Activated T-helper 1 cell treated with anti-CD3 and anti-CD28 coated beads, Interleukin-12 subunit alpha, Interleukin-12 subunit beta, Interleukin-2, Interleukin-4 antibody, amounts not matched to agents 30 ng/mL and 10 ng/mL and 1 ng/mL, durations not matched to agents 14 hours and 24 hours and 36 hours (primary cell): ENCODE measurements at regions not wholly inside any gene's neighbourhood (a gene's known extent, or its start where the extent isn't known, plus 50 kb on each side); places are given as distances from the start of the nearest gene placed in this dataset.

Source experiments
- DNase-seq: peaks from one replicate; pipeline ENCODE4 v3.0.0; 2021; ENCODE audit warnings: low spot score
- H3K27ac Mint-ChIP-seq: one replicate; pipeline ENCODE4 v1.8.0; 2021; ENCODE audit warnings: mild to moderate bottlenecking, mixed read lengths
- H3K27me3 Mint-ChIP-seq: one replicate; pipeline ENCODE4 v1.8.0; 2022; ENCODE audit warnings: mild to moderate bottlenecking, moderate library complexity, mixed read lengths; ENCODE audit not compliant: insufficient read depth
- H3K36me3 Mint-ChIP-seq: one replicate; pipeline ENCODE4 v1.8.0; 2021; ENCODE audit warnings: low read depth, mixed read lengths
- H3K4me1 Mint-ChIP-seq: one replicate; pipeline ENCODE4 v1.8.0; 2021; ENCODE audit warnings: low read depth, mixed read lengths
- H3K4me3 Mint-ChIP-seq: one replicate; pipeline ENCODE4 v1.8.0; 2021; ENCODE audit warnings: mild to moderate bottlenecking, moderate library complexity, mixed read lengths
- H3K9me3 Mint-ChIP-seq: one replicate; pipeline ENCODE4 v1.8.0; 2021; ENCODE audit warnings: mixed read lengths
- intact Hi-C: fragments of 100-400 bp; cut with micrococcal nuclease; formaldehyde crosslinking; loops from one replicate; pipeline ENCODE4 v1.15.1; 2024

DNA sequence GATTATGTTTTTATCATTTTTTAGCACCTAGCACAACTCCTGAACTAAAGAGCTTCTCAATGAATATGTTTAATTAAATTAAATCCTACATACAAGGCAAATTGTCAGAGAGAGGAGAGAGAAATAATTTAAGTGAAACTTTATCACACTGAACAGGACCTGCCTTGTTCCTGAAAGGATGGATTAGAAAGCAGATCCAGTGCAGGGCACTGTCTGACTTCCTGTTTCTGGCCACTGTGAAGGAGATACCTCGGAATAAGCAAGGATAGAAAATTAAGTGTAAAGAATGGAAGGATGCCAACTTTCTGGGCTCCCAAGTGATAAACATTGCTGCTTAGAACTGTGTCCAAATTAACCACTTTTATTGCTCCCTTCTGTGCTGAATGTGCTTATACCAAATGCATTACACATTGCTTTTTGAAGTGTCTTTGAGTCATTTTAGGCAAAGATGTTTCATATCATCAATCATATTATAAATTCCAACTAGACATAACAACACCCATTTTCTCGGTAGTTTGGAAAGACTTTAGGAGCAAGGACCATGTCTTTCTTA is 89.1 kb upstream of the SPDL1 start:
- Mint-ChIP-seq H3K4me3 (no peak overlapping the region), H3K4me1 (no peaks in the 10 kb centered on the region), H3K36me3 (no peaks in the 10 kb centered on the region), H3K9me3 (no peaks in the 10 kb centered on the region), H3K27ac (no peak overlapping the region), H3K27me3 (peaks cover 4% of the 10 kb centered on the region)
- no peak for DNase-seq
- intact Hi-C loops: no loop called here

GRCh38 chr5:169474226-169474625 is 109.3 kb upstream of the SPDL1 start:
- no peak overlapping the region for H3K4me3 Mint-ChIP-seq
- H3K36me3 Mint-ChIP-seq: no peaks in the 10 kb centered on the region
- no peak overlapping the region for H3K27ac Mint-ChIP-seq
- H3K4me1 Mint-ChIP-seq: no peaks in the 10 kb centered on the region
- H3K27me3 Mint-ChIP-seq: peaks cover 13% of the 10 kb centered on the region
- no peaks in the 10 kb centered on the region for H3K9me3 Mint-ChIP-seq
- intact Hi-C loops: no loop called here
- DNase-seq: no peak

GRCh38 chr5:169472544-169472943 is 111.0 kb upstream of the SPDL1 start:
- no peak overlapping the region for H3K27ac Mint-ChIP-seq
- no peaks in the 10 kb centered on the region for H3K36me3 Mint-ChIP-seq
- no peaks in the 10 kb centered on the region for H3K4me1 Mint-ChIP-seq
- no peak overlapping the region for H3K4me3 Mint-ChIP-seq
- peaks cover 13% of the 10 kb centered on the region for H3K27me3 Mint-ChIP-seq
- intact Hi-C loops: no loop called here
- no peak for DNase-seq
- H3K9me3 Mint-ChIP-seq: no peaks in the 10 kb centered on the region

DNA sequence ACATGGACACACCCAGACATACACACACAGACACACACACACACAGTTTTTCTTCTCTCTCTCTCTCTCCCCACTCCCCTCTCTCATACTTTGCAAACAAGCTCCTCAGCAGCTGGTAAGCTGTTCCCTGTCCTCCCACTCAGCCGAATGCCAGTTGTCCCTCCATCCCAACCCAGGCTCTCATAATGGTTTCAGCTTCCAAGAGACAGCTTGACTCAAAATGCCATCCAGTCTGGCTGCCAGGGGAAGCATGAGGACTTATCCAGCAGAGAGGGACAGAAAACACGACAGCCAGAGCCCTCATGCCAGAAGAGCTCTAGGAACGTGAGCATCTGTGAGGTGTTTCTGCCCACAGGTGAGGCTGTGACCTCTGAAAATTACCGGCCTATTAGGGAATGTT is 112.6 kb upstream of the SPDL1 start:
- Mint-ChIP-seq H3K4me1 (no peaks in the 10 kb centered on the region), H3K4me3 (no peak overlapping the region), H3K36me3 (no peaks in the 10 kb centered on the region), H3K27ac (no peak overlapping the region), H3K27me3 (peaks cover 10% of the 10 kb centered on the region), H3K9me3 (no peaks in the 10 kb centered on the region)
- intact Hi-C loops: no loop called here
- no peak for DNase-seq

DNA sequence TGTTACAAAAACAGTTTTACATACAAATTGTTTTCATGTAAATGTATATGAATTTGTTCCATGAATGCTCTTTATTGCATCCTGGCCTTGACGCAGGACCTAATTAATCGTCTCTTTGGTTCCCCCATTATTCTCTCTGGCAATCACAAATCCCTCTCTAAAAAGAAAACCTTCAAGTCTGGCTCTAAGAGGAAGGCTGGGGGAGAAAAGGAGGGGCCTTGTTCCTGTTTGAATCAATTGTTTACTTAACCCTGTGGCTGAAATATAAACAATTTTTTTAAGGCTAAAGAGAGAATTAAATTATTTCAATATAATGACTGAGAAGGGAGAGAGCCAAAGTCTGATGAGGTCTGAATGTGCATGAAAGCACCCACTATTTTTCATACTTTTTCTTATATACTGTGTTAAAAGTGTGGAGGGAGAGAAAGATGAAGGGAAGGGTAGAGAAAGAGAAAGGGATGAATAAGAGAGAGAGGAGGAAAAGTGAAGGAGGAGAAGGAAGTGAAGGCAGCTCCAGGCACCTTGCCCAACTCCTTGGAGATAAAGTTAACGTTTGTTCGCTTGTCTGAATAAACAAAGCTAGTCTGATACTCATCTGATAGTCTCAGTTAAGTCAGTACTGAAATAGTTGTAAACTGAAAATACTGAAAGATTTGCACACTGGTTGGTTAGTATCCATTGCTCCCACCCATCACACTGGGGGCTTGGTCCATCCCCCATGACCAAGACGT is 116.4 kb upstream of the SPDL1 start:
- Mint-ChIP-seq H3K27ac (no peak overlapping the region), H3K4me3 (no peak overlapping the region), H3K9me3 (no peaks in the 10 kb centered on the region), H3K27me3 (peaks cover 2% of the 10 kb centered on the region), H3K36me3 (no peaks in the 10 kb centered on the region), H3K4me1 (no peaks in the 10 kb centered on the region)
- DNase-seq: no peak
- intact Hi-C loops: no loop called here

DNA sequence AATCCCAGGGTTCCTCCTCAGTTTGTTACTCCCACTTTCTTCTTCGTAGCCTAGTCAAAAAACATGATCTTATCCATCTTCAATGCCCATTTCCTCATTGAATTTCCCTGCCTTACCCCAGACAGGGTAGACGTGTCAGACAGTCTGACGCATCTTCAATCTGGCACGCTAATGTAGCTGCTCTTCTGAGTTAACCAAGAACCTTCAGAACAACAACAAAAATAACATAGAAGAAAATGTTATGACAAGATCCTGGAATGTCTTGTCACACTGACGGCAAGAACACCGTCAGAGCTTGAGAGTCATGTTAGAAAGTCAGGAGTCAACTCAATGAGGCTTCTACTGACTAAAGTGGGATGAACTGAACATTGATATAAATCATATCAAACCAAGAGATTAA is 122.7 kb upstream of the SPDL1 start:
- no peaks in the 10 kb centered on the region for H3K36me3 Mint-ChIP-seq

GRCh38 chr5:169460123-169460522 is 123.5 kb upstream of the SPDL1 start:
- intact Hi-C loops: no loop called here
- peaks cover 4% of the 10 kb centered on the region for H3K27me3 Mint-ChIP-seq

More for the DNA sequence above, 122.7 kb upstream of the SPDL1 start:
- Mint-ChIP-seq H3K4me1 (no peaks in the 10 kb centered on the region), H3K9me3 (no peaks in the 10 kb centered on the region), H3K27ac (no peak overlapping the region), H3K4me3 (no peak overlapping the region), H3K27me3 (peaks cover 4% of the 10 kb centered on the region)
- intact Hi-C loops: no loop called here
- DNase-seq: no peak

GRCh38 chr5:169458221-169458620 is 125.4 kb upstream of the SPDL1 start:
- Mint-ChIP-seq H3K9me3 (no peaks in the 10 kb centered on the region), H3K4me1 (no peaks in the 10 kb centered on the region), H3K27me3 (peaks cover 8% of the 10 kb centered on the region), H3K4me3 (no peak overlapping the region), H3K27ac (no peak overlapping the region), H3K36me3 (no peaks in the 10 kb centered on the region)
- intact Hi-C loops: no loop called here
- DNase-seq: no peak

More at GRCh38 chr5:169460123-169460522, 123.5 kb upstream of the SPDL1 start:
- Mint-ChIP-seq H3K4me3 (no peak overlapping the region), H3K9me3 (no peaks in the 10 kb centered on the region), H3K27ac (no peak overlapping the region), H3K4me1 (no peaks in the 10 kb centered on the region), H3K36me3 (no peaks in the 10 kb centered on the region)
- DNase-seq: no peak

DNA sequence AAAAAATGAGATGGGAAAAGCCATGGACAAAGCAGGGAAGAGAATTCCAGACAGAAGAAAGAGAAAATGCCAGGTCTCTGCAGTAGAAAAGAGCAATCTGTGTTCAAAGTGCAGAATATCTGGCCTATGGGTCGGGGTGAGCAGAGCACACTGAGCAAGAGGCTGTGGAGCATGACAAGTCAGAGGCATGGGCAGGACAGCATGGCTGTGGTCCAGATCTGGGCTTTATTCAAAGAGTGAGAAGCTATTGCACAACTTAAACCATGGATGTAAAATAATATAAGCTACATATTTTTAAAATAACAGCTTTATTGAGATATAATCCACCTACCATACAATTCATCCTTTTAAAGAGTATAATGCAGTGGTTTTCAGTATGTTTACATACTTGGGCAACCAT is 133.1 kb upstream of the SPDL1 start:
- intact Hi-C loops: no loop called here
- H3K27ac Mint-ChIP-seq: no peak overlapping the region
- H3K4me3 Mint-ChIP-seq: no peak overlapping the region
- no peaks in the 10 kb centered on the region for H3K4me1 Mint-ChIP-seq
- no peak for DNase-seq
- no peaks in the 10 kb centered on the region for H3K9me3 Mint-ChIP-seq
- peaks cover 13% of the 10 kb centered on the region for H3K27me3 Mint-ChIP-seq
- H3K36me3 Mint-ChIP-seq: no peaks in the 10 kb centered on the region

DNA sequence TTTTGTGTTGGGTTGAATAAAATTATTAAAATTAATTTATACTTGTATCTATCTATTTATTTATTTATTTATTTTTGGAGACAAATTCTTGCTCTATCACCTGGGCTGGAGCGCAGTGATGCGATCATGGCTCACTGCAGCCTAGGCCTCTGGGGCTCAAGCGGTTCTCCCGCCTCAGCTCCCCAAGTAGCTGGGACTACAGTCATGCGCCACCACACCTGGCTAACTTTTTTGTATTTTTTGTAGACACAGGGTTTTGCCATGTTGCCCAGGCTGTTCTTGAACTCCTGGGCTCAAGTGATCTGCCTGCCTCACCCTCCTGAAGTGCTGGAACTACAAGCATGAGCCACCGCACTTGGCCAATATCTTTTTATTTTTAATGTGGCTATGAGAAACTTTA is 134.7 kb upstream of the SPDL1 start:
- intact Hi-C loops: loop anchor here (5.0 kb wide), 1 partner anchor 133 kb away; the partner anchor contains the start of gene SPDL1
- peaks cover 13% of the 10 kb centered on the region for H3K27me3 Mint-ChIP-seq
- H3K27ac Mint-ChIP-seq: no peak overlapping the region
- no peak for DNase-seq
- no peak overlapping the region for H3K4me3 Mint-ChIP-seq
- H3K4me1 Mint-ChIP-seq: no peaks in the 10 kb centered on the region
- no peaks in the 10 kb centered on the region for H3K36me3 Mint-ChIP-seq
- H3K9me3 Mint-ChIP-seq: no peaks in the 10 kb centered on the region

DNA sequence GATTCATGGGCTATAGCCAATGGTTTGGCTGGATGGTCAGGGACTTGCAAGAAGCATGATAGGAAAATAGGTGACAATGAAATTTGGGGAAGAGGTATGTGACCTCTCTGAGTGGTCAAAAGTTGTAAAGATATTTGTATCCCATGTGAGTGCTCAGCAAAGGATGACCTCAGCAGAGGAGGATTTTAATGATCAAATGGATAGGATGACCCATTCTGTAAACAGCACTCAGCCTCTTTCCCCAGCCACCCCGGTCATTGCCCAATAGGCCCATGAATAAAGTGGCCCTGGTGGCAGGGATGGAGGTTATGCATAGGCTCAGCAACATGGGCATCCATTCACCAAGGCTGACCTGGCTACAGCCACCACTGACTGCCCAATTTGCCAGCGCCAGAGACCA is 138.4 kb upstream of the SPDL1 start:
- no peak overlapping the region for H3K27ac Mint-ChIP-seq
- H3K36me3 Mint-ChIP-seq: no peaks in the 10 kb centered on the region
- no peaks in the 10 kb centered on the region for H3K4me1 Mint-ChIP-seq
- H3K9me3 Mint-ChIP-seq: no peaks in the 10 kb centered on the region
- no peak overlapping the region for H3K4me3 Mint-ChIP-seq
- DNase-seq: no peak
- intact Hi-C loops: loop anchor here (5.0 kb wide), 1 partner anchor 137 kb away; the partner anchor contains the start of gene SPDL1
- H3K27me3 Mint-ChIP-seq: peaks cover 5% of the 10 kb centered on the region

DNA sequence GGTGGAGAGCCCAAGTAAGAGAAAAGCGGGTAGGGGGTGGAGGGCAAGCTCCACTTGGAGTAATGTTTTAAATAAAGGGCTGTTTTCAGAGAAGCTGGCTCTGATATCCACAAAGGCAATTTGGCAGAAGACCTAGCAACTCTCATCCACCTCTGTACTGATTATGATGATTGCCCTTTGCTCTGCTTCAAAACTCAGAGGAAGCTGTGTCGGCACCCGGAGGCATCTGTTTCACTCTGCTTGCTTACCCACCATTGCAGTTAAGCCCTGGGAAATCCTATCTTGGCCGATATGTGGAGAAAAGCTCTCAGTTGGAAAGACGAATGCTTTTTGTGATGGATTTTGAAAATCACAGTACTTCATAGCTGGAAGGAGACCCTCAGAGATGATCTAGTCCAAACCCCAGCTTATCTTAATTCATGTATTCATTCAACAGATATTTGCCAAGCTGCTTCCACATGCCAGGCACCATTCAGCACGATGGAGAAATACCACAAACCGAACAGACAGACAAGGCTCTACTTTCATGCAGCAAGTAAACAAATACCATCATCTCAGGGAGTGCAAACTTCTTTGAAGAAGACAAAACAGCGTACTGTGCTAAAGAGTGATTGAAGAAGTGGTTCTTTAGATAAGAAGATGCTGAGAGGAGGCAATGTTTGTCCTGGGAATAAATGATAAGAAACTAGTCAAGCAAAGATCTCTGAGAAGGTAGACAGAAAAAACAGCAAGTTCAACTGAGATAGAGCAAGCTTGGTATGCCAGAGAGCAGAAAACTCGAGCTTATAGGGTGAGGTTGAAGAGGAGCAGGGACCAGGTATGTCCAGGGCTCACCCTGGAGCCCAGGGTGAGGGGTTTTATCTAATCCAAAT is 140.4 kb upstream of the SPDL1 start:
- Mint-ChIP-seq H3K27me3 (peaks cover 5% of the 10 kb centered on the region), H3K9me3 (no peaks in the 10 kb centered on the region), H3K27ac (no peak overlapping the region), H3K36me3 (no peaks in the 10 kb centered on the region), H3K4me1 (no peaks in the 10 kb centered on the region), H3K4me3 (no peak overlapping the region)
- DNase-seq: no peak
- intact Hi-C loops: no loop called here

GRCh38 chr5:169442403-169442874 is 141.1 kb upstream of the SPDL1 start:
- Mint-ChIP-seq H3K4me1 (no peaks in the 10 kb centered on the region), H3K9me3 (no peaks in the 10 kb centered on the region), H3K27ac (no peak overlapping the region), H3K36me3 (no peaks in the 10 kb centered on the region), H3K27me3 (peaks cover 5% of the 10 kb centered on the region), H3K4me3 (no peak overlapping the region)
- intact Hi-C loops: no loop called here
- DNase-seq: no peak
